GM21576 (cell line): ENCODE measurements at regions not wholly inside any gene's neighbourhood (a gene's known extent, or its start where the extent isn't known, plus 50 kb on each side); places are given as distances from the start of the nearest gene placed in this dataset.

ENCODE experiments used
- ATAC-seq: cut with Tn5 transposase; IDR thresholded peaks from one replicate; pipeline ENCODE4 v1.9.1; 2021; ENCODE audit warnings: mild to moderate bottlenecking, moderate library complexity; ENCODE audit not compliant: unreplicated experiment

DNA sequence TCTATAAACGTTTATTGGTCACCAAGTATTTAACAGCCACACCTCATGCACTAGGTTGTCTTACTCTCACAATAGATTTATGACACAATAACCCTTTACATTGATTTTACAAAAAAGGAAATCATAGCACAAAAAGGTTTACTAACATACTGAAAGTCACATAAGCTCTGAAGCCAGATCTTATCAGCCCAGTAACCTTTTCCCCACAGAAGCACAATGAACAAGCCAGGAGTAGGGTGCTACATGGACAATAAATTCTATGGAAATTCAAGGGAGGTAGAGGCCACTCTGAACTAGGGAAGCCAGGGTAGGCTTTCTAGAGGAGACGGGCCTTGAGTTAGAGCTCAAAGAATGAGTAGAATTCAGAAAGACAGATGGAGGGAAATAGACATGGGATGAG lies 633.5 kb upstream of the CADM1 start:
- no peak for ATAC-seq

DNA sequence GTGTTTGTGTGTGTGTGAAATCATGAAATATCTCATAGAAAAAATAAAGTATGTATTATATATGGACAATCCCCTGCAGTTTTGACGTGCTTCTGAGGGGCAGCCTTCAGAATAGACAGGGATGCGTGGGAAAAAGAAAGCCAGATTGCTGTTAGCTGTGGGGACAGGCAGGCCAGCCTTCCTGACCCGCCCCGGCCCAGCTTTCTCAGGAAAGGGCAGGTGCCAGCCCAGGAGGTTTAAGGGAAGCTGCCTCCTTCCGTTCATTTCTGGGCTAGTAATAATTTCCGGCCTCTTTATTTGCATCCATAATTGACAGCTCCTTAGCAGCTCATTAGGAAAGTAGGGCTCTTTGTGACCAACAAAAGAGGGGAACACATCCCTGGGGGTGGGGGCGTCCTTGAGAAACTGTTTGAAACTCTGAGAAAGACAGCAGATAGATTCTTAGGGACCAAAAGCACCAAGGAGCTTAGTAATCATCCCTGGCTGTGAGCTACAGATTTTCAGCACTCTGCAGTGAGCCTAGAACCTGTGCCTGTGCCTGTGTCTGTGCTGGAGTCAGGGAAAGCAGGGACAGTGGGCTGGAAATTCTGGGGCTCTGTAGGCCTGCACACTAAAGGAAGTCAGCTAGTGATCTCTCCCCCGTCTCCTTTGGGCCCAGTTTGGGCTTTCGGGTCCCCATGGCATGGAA lies 632.9 kb upstream of the CADM1 start:
- ATAC-seq, result no peak

DNA sequence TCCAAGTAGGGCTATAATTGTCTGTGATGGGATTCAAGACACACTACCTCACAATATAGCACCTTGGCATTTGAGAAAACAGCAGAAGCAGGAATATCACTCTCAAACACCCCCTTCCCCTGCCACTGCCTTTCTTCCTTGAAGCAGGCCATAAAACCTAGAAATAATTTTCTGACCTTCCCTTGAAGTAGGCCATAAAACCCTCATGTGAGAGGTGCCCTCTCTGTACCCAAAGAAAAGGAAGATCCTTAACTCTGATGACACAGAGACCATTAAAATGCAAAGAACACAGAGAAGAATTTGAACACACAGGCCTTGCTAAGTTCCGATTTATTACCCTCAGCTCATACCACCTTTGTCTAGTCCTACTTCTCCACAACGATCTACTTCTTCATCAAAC lies 631.7 kb upstream of the CADM1 start:
- no peak for ATAC-seq

DNA sequence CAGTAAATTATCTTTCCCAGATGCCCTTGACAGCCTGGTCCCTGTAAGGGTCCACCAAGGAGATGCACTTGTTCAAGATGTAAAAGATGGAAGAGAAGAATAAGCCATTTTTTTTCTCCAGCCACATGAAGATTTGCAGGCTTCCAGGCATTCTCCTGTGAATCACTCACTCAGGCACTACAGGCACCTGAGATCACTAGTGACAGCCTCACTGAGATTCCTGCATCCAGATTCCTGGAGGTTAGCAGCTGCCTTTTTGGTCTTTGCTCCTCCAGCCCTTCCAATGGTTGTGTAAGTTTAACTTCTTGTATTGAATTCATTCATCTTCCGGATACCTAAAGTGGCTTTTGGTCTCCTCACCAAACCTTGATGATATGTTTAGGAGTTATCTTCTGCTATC lies 630.2 kb upstream of the CADM1 start:
- no peak for ATAC-seq

DNA sequence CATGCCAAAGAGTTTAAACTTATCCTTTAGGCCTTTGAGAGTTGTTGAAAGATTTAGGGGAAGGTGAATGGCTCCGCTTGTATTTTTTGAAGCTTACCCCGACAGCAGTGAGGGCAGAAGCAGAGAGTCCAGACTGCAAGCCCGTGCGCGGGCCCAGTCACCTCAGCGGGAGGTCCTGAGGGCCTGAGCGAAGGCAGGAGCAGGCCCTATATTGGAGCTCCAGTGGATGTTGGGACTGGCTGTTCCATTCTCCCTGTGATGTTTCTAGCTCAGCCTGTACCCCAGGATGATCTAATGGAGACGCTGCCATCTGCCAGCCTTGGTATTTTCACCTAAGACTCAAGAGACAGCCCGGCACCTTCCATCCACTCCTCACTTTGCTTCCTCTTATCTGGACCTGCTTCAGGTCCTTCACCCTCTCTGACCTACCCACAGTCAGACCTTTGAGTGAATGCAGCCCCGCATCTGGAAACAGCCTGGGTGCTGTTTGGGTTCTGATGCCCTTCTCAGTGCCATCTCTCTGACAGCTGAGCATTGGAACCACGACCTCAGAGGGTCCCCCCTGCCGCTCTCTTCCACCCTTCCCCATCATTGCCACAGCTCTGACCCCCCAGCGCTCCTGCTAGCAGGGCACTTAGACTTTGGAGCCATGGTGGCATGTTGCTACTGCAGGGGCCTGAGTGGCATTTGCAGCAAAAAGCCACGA lies 628.2 kb upstream of the CADM1 start:
- no peak for ATAC-seq

DNA sequence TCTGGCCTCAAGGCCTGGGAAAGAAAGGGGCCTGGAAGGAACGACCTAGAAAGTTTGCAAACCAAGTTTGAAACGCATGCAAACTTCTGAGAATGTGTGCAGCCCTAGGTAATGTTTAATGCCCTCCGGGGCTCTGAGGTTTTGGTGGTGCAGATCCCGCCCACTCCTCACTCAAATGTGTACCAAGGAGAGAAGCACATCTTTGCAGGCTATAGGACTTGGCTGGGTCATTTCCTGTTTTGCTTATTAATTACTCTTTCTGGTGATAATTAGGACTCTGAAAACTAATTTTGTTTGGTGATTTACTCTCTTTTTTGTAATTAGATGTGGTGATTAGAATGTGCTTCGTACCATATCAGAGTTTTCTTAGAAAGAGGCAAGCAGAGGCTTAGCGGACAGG lies 625.9 kb upstream of the CADM1 start:
- ATAC-seq, result no peak

DNA sequence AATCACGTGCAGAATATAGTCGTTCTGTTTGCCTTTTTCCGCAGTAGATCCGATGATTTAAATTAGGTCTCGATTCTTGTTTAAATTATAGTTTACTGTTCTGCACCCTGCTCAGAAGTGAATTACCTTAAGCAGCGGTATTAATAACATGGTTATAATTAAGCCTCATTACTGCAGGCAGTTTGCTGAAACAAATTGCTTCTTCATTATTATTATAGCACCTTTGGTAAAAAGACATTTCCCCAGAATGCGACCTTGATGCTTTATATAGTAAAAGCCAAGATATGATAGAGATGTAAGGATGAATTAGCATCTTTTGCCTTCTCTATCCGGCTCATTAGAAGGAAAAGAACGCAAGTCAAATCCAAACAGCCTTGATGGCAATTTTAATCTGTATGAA lies 625.2 kb upstream of the CADM1 start:
- ATAC-seq, result no peak

DNA sequence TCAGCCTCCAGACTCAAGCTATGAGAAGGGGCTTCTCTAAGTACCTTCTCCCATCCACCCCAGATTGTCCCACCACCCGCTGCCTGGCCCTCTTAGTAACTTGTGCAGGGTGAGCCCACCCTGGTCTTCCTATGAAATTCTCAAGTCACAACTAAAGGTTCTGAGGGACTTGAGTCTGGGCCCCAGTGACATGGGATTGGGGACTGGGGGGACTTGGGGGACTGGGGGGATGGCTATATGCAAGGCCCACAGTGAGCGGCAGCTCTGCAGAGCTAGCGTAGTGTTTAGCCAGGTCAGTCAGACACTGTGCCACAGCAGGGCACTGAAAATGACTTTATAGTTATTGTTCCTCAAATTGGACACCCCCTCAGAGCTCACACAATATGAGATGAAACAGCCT lies 622.3 kb upstream of the CADM1 start:
- no peak for ATAC-seq

DNA sequence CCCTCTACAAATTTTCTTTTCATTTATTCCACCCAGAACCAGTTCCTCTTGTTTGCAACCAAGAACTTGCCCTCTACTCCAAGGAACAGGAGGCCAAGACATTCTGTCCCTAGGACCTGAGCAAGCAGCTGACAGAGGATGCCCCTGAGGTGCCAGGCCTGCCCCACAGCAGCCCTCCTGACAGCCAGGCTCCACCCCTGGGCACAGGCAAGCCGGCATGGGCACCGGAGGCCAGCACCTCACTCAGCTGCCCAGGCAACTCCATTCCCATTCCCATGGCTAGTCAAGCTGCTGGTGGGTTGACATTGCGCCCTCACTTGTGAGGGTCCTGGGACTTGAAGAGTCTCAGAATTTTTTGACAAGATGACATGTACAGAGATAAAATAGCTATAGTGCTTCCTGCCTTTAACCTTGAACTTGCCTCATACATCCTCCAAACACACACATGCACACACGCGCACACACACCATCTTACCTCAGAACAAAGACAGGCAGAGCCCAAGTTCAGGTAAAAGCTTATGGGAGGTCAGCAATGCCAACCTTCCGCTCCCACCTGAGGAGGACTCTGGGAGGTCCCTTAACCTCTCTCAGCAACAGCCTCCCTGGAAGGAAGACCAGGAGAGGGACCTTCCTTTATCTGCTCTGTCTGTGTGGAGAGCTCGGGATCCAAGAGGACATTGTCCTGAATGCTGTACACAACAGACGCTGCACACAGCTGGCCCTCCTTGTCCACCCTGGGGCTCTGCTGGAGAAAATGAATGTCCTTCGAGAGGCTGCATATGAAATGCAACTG lies 620.9 kb upstream of the CADM1 start:
- no peak for ATAC-seq

DNA sequence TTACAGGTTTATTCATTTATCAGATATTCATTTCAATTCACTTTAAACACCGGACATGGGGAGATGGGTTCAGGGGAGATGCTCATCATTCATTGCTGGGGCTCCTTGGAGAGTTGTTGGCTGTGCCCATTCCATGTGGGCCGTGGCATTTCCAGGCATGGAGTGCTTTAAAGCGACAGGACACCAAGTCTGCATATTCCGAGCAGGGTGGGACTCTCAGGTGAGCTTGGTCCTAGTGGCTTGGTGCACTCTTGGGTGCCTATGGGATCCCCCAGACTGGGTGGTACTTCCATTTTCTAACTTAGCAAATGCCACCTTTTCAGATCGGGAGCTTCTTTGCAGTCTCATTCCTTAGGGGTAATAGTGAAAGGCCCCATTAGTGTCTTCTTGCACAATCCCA lies 619.5 kb upstream of the CADM1 start:
- ATAC-seq, result no peak

DNA sequence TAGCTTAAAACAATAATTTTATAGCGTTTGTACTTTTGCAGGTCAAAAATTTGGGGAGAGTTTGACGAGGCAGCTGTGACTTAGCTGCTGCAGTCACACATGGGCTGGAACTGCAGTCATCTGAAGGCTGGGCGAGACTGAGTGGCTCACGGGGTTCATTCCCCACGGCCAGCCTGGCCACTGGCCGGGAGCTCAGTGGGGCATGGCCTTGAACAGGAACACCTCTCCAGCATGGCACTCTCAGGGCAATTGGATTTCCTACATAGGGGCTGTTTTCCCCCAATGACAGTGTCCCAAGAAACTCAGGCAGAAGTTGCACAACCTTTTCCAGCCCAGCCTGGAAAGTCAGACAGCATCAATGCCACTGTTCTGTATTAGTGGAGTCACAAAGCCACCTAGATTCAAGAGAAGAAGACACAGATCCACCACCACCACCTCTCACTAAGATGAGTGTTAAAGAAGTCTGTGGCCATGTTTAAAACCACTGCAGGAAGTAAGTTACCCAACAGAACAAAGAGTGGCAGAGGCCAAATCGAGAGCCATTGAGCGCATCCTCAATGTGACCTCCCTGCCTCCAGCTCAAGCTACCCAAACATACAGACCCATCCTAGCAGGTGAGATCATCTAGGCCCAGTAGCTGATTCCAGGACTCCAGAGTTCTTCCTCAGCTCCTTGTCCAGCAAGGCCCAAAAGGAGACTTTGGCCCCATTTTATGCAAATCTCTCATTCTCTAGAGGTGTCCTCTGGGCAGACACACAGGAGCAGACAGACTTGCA lies 618.7 kb upstream of the CADM1 start:
- no peak for ATAC-seq

DNA sequence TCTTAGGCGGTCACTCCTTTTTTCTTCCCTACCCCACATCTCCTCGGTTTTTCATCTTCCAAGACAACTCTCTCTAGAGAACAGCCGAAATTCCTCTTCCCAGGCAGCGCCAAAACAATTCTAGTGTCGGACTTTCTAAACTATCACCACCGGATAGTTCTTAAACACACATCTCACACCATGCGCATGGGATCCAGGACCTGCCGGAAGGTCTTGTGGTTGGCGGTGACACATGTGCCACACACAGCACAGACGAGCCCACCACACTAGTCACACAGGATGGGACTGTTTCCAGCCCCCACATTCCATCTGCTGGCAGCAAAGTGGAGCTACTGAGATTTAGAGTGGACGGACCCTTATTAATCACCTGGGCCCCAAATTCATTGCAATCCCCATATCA lies 614.9 kb upstream of the CADM1 start:
- no peak for ATAC-seq

DNA sequence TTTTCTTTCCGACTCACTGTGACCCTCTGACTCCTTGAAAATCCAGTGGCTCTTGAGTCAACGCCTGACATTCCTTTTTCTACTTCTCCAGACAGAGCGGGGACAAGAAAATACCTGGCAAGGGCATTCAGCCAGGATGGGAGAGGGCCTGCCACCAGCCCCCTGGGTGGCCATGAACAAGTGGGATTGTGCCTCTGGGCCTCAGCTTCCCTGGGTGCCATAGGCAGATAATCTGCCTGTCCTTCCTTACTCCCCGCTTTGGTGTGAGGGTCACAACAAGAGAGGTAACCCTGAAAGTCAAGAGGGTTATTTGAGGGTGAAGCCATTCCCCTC lies 613.9 kb upstream of the CADM1 start:
- ATAC-seq, result no peak

DNA sequence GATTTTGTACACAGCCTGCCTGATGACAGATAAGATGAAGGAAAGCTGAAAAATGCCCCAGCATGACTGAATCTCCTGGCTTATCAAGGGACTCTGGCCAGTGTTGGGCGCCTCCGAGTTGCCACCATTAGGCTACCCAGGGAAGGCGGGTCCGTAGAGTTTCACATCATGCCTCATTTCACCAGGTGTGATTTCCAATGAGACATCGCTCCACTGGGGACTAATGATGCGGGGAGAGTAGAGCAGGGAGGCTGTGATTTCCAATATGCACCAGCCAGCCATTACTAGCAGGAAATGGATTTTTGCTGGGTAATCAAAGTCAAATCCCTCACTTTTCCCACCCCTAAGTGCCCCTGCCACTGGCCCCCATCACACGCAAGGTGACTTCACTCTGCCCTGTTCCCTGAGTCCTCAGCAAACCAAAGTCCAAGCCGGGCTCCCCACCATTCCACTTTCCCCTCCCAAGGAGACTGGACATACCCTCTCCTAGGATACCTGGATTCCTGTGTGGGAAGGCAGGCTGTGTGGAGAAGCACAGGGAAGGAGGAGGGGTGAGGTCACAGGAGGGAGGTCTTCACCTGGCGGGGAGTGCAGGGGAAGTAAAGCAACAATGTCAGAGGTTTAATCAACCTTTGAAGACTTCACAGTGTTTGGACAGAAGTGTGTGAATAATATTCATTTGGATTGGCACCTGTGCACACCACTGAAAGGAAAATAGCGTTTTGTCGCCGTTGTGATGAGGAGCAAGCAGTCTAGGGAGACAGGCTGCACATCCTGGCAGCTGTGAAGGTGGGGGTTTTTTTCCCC lies 613.3 kb upstream of the CADM1 start:
- ATAC-seq, result no peak

DNA sequence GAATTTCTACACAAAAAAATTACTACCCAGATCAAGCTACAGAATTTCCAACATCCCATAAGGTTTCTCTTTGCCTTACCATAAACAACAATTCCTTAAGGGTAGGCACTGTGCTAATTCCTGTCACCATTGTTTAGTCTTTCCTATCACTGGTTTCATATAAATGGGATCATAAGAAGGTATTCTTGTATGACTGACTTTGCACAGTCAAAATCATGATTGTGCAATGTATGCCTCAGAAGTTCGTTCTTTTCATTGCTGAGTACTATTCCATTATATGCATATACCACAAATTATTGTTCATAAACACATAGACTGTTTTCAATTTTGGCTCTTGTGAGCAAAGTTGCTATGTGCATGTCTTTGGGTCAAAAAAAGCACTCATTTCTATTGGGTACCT lies 611.6 kb upstream of the CADM1 start:
- no peak for ATAC-seq

DNA sequence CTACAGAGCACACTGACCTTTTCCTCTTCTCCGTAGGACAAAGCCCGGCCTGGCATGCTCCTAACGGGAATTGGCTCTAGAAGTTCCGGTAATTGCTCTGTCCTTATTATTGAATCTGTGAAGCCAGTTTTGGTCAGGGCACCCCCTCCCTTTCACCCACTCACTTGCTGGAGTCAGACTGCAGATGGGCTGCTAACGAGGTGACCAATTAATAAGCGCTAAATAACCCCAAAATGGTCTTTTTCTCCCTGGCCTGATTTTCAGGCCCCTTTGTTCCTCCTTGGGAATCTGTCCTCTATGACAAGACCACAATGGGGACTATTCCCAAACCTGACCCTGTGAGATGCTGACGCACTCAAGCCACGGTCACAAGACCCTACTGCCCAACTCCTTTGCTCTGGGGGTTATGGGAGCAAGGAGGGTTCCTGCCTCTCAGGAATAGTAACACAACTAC lies 610.0 kb upstream of the CADM1 start:
- ATAC-seq, result no peak

DNA sequence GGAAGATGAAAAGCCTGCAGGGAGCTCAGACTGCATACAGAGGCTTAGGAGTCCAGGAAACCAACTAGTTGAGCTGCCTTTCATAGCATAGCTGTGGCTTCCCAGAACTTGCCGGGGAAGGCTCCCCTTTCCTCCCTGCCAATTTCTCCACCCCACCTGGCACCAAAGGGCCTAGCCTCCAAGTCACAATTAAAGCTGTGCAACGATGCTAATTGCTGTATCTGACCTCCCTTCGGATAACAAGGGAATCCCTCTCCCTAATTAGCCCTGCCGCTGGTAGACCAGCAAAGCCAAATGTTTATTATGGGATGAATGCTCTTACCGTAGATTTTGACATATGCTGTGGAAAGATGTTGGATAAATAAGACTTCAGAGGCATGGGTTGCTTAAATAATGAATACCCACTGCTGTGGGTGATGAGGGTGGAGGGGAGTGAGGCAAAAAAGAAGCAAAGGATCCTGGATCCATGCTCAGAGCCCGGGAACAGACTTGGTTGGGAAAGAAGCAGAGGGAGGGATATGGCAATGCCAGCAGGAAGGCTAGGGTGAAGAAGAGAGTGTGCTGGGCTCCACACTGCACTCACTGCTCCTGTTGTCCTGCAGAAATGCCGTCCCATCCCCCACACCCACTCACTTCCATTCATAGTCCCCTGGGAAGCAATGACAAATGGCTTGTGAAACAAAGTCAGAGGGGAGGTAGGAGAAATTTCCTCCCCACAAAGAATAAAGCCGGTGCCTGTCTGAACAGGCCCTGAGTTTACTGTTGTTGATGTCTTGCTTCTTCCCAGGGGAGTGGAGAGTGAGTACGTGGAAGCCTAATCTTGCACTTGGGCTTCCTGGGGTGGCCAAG lies 608.1 kb upstream of the CADM1 start:
- ATAC-seq, result no peak

DNA sequence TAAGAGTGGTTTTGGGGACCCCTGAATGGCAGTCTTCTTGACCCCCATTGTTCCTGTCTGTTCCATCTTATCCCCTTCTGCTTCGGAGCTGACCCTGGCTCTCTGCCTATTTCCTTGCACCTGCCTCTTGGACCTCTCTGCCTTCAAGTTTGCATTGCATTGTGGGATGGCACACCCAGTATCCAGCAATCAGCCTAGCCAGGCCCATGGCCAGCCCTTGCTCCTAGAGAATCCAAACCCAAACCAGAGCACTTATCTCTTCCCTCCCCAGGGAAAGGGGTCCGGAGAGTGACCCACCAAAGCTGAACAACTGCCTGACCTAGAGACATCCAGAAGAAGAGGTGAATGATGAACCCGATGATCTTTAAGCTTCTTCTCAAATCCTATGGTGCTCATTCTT lies 607.3 kb upstream of the CADM1 start:
- ATAC-seq, result no peak

DNA sequence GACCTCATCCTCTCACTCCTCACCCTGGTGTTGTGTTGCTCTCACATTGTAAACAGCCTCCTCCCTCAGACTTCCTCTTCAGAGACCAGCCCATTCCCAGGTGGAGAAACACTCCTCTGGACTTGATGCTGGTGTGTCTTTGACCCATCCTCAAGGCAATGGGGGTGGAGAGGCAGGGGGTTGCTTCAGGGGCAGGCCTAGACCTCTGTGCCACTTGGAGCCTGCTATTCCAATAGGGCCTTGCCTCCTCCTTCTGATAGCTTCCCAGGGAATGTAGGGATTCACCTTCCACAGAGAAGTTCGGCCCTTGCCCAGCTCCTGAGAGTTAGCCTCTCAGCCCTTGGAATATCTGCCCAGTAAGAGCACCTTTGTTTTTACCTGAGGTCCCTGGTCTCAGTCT lies 606.6 kb upstream of the CADM1 start:
- no peak for ATAC-seq

DNA sequence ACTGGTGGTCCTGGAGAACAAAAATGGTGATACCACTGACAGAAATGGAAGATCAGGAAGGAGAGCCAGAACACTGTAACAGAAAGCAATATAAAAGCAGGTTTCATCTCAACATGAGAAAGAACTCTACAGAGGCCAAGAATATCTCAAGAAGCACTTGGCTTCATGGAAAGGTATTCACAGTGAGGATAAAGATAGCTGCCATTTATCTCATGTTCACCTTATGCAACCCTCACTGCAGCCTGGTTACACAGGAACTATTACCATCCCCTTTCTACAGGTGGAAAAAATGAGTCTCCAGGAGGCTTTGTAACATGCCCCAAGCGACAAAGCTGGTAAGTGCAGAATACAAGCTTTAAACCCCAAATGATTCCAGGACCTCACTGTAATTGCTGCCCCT lies 606.1 kb upstream of the CADM1 start:
- ATAC-seq, result no peak
